ENCODE measurements at regions not wholly inside any gene's neighbourhood (a gene's known extent, or its start where the extent isn't known, plus 50 kb on each side); places are given as distances from the start of the nearest gene placed in this dataset.

- no peaks in the 10 kb centered on the region for H3K9me3 ChIP-seq (ENCODE audit: insufficient read depth, low read depth, low read length)
- no peak overlapping the region for H3K9ac ChIP-seq (ENCODE audit: low read length)
- Mint-ChIP-seq H3K4me3 (ENCODE audit: unreplicated experiment) (no peak overlapping the region), H3K27me3 (ENCODE audit: low read depth, unreplicated experiment) (no peaks in the 10 kb centered on the region), H3K36me3 (ENCODE audit: low read depth, unreplicated experiment) (no peaks in the 10 kb centered on the region), H3K9me3 (ENCODE audit: unreplicated experiment) (peaks cover 6% of the 10 kb centered on the region), H3K27ac (ENCODE audit: unreplicated experiment) (no peak overlapping the region), H3K4me1 (ENCODE audit: low read depth, unreplicated experiment) (no peaks in the 10 kb centered on the region)
- H2AFZ ChIP-seq (ENCODE audit: low read depth, low read length), result no peak overlapping the region
- H3K79me2 ChIP-seq (ENCODE audit: insufficient read depth, low read length), result no peaks in the 10 kb centered on the region
- FAIRE-seq (no peak), DNase-seq (ENCODE audit: low read depth) (no peak)
- H3K4me1 ChIP-seq (ENCODE audit: insufficient read depth, low read length), result no peaks in the 10 kb centered on the region
- H3K27me3 ChIP-seq (ENCODE audit: insufficient read depth, low read length), result no peaks in the 10 kb centered on the region
- H3K36me3 ChIP-seq (ENCODE audit: insufficient read depth, low read length), result no peaks in the 10 kb centered on the region
- no peak overlapping the region for H3K4me2 ChIP-seq (ENCODE audit: low read length)
- no peak overlapping the region for H3K4me3 ChIP-seq (ENCODE audit: insufficient read depth, low read depth, low read length)
- no peak overlapping the region for H3K27ac ChIP-seq (ENCODE audit: low read depth, low read length)
- H4K20me1 ChIP-seq (ENCODE audit: insufficient read depth, low read length), result no peaks in the 10 kb centered on the region
- TF ChIP-seq CTCF (IDR thresholded peaks at IDR 0.05; ENCODE audit: insufficient read depth, low read depth, low read length) (no peak), EZH2 (IDR thresholded peaks at IDR 0.05; ENCODE audit: insufficient read depth, low read length) (no peak)
Measured at GRCh38 chr4:124189545-124189944, 523.0 kb downstream of the ANKRD50 start.

- H3K27me3 Mint-ChIP-seq (ENCODE audit: low read depth, unreplicated experiment), result no peaks in the 10 kb centered on the region
- H3K27ac Mint-ChIP-seq (ENCODE audit: unreplicated experiment), result no peak overlapping the region
- Histone ChIP-seq H3K9ac (ENCODE audit: low read length) (no peak overlapping the region), H3K4me1 (ENCODE audit: insufficient read depth, low read length) (no peaks in the 10 kb centered on the region), H3K4me2 (ENCODE audit: low read length) (no peak overlapping the region), H3K27me3 (ENCODE audit: insufficient read depth, low read length) (no peaks in the 10 kb centered on the region), H3K9me3 (ENCODE audit: insufficient read depth, low read depth, low read length) (no peaks in the 10 kb centered on the region), H3K27ac (ENCODE audit: low read depth, low read length) (no peak overlapping the region), H3K4me3 (ENCODE audit: insufficient read depth, low read depth, low read length) (no peak overlapping the region), H3K79me2 (ENCODE audit: insufficient read depth, low read length) (no peaks in the 10 kb centered on the region), H3K36me3 (ENCODE audit: insufficient read depth, low read length) (no peaks in the 10 kb centered on the region), H4K20me1 (ENCODE audit: insufficient read depth, low read length) (no peaks in the 10 kb centered on the region), H2AFZ (ENCODE audit: low read depth, low read length) (no peak overlapping the region)
- H3K9me3 Mint-ChIP-seq (ENCODE audit: unreplicated experiment), result peaks cover 6% of the 10 kb centered on the region
- no peak for FAIRE-seq
- H3K36me3 Mint-ChIP-seq (ENCODE audit: low read depth, unreplicated experiment), result no peaks in the 10 kb centered on the region
- no peak for DNase-seq (ENCODE audit: low read depth)
- no peaks in the 10 kb centered on the region for H3K4me1 Mint-ChIP-seq (ENCODE audit: low read depth, unreplicated experiment)
- H3K4me3 Mint-ChIP-seq (ENCODE audit: unreplicated experiment), result no peak overlapping the region
- TF ChIP-seq EZH2 (IDR thresholded peaks at IDR 0.05; ENCODE audit: insufficient read depth, low read length), result no peak
- no peak for TF ChIP-seq CTCF (IDR thresholded peaks at IDR 0.05; ENCODE audit: insufficient read depth, low read depth, low read length)
Measured at GRCh38 chr4:124191329-124191728, 521.2 kb downstream of the ANKRD50 start.

GRCh38 chr4:124192544-124192943 lies 520.0 kb downstream of the ANKRD50 start:
- Histone ChIP-seq H3K4me3 (ENCODE audit: insufficient read depth, low read depth, low read length) (no peak overlapping the region), H3K4me2 (ENCODE audit: low read length) (no peak overlapping the region), H3K9ac (ENCODE audit: low read length) (no peak overlapping the region), H3K79me2 (ENCODE audit: insufficient read depth, low read length) (no peaks in the 10 kb centered on the region), H4K20me1 (ENCODE audit: insufficient read depth, low read length) (no peaks in the 10 kb centered on the region), H3K27me3 (ENCODE audit: insufficient read depth, low read length) (no peaks in the 10 kb centered on the region), H3K27ac (ENCODE audit: low read depth, low read length) (no peak overlapping the region), H3K9me3 (ENCODE audit: insufficient read depth, low read depth, low read length) (no peaks in the 10 kb centered on the region), H3K36me3 (ENCODE audit: insufficient read depth, low read length) (no peaks in the 10 kb centered on the region), H3K4me1 (ENCODE audit: insufficient read depth, low read length) (no peaks in the 10 kb centered on the region), H2AFZ (ENCODE audit: low read depth, low read length) (no peak overlapping the region)
- DNase-seq (ENCODE audit: low read depth) (no peak), FAIRE-seq (no peak)
- Mint-ChIP-seq H3K27ac (ENCODE audit: unreplicated experiment) (no peak overlapping the region), H3K36me3 (ENCODE audit: low read depth, unreplicated experiment) (no peaks in the 10 kb centered on the region), H3K4me3 (ENCODE audit: unreplicated experiment) (no peak overlapping the region), H3K9me3 (ENCODE audit: unreplicated experiment) (peaks cover 8% of the 10 kb centered on the region), H3K27me3 (ENCODE audit: low read depth, unreplicated experiment) (no peaks in the 10 kb centered on the region), H3K4me1 (ENCODE audit: low read depth, unreplicated experiment) (no peaks in the 10 kb centered on the region)
- no peak for TF ChIP-seq EZH2 (IDR thresholded peaks at IDR 0.05; ENCODE audit: insufficient read depth, low read length)
- no peak for TF ChIP-seq CTCF (IDR thresholded peaks at IDR 0.05; ENCODE audit: insufficient read depth, low read depth, low read length)
